Right atrium auricular region (tissue), 2 donors: ENCODE measurements at regions not wholly inside any gene's neighbourhood (a gene's known extent, or its start where the extent isn't known, plus 50 kb on each side); places are given as distances from the start of the nearest gene placed in this dataset.

Experiments used
- DNase-seq: peaks from one replicate; pipeline ENCODE4 v3.0.0-alpha.2; 2019; ENCODE audit warnings: low spot score
- H3K27ac ChIP-seq, 2 donors: fragments of 200-600 bp; sonication (generic); 1 replicate in 1 of 2; 2 replicates in 1 of 2; pipeline ENCODE4 v1.5.1; 2016 to 2019
- H3K27me3 ChIP-seq, 2 donors: fragments of 200-600 bp; sonication (generic); one replicate each; pipeline versions ENCODE4 v1.5.1 to v1.6.0; 2017 to 2019
- H3K36me3 ChIP-seq: fragments of 200-600 bp; sonication (generic); one replicate; pipeline ENCODE4 v1.5.1; 2016
- H3K4me1 ChIP-seq, 2 donors: fragments of 200-600 bp; sonication (generic); one replicate each; pipeline versions ENCODE4 v1.5.1 to v1.6.0; 2017 to 2019
- H3K4me3 ChIP-seq, 2 donors: fragments of 200-600 bp; sonication (generic); 1 replicate in 1 of 2; 2 replicates in 1 of 2; pipeline ENCODE4 v1.5.1; 2017 to 2019; ENCODE audit warnings: mild to moderate bottlenecking in 1 of 2, moderate library complexity in 1 of 2
- H3K9me3 ChIP-seq, 2 donors: fragments of 200-600 bp; sonication (generic); one replicate each; pipeline ENCODE4 v1.5.1; 2019
- CTCF ChIP-seq, 2 donors: fragments of 200-600 bp; sonication (generic); IDR thresholded peaks; one replicate each; pipeline ENCODE4 v1.5.1; 2019; ENCODE audit warnings: antibody characterized with exemption in 2 of 2

GRCh38 chr3:73175698-73176097, 114.2 kb downstream of the EBLN2 start:
- H3K4me3 ChIP-seq = no peak overlapping the region
- no peaks in the 10 kb centered on the region for H3K9me3 ChIP-seq
- no peaks in the 10 kb centered on the region for H3K4me1 ChIP-seq
- no peak overlapping the region for H3K27ac ChIP-seq
- no peaks in the 10 kb centered on the region for H3K27me3 ChIP-seq
- H3K36me3 ChIP-seq = no peaks in the 10 kb centered on the region
- TF ChIP-seq CTCF (IDR thresholded peaks at IDR 0.05) = no peak
- no peak for DNase-seq

GRCh38 chr3:73176941-73177340, 115.5 kb downstream of the EBLN2 start:
- Histone ChIP-seq H3K4me3 (no peak overlapping the region), H3K27me3 (no peaks in the 10 kb centered on the region), H3K9me3 (no peaks in the 10 kb centered on the region), H3K4me1 (no peaks in the 10 kb centered on the region), H3K36me3 (no peaks in the 10 kb centered on the region), H3K27ac (no peak overlapping the region)
- no peak for DNase-seq
- TF ChIP-seq CTCF (IDR thresholded peaks at IDR 0.05) = no peak

- no peak for TF ChIP-seq CTCF (IDR thresholded peaks at IDR 0.05)
- no peak for DNase-seq
These were observed 116.4 kb downstream of the EBLN2 start for GRCh38 chr3:73177827-73178226.

GRCh38 chr3:73179601-73180000, 118.1 kb downstream of the EBLN2 start:
- Histone ChIP-seq H3K27me3 (no peaks in the 10 kb centered on the region), H3K27ac (no peak overlapping the region), H3K4me1 (no peaks in the 10 kb centered on the region), H3K36me3 (no peaks in the 10 kb centered on the region), H3K4me3 (no peak overlapping the region), H3K9me3 (no peaks in the 10 kb centered on the region)
- TF ChIP-seq CTCF (IDR thresholded peaks at IDR 0.05) = no peak
- DNase-seq = no peak

More at GRCh38 chr3:73177827-73178226, 116.4 kb downstream of the EBLN2 start:
- H3K4me3 ChIP-seq = no peak overlapping the region
- H3K9me3 ChIP-seq = no peaks in the 10 kb centered on the region
- no peaks in the 10 kb centered on the region for H3K4me1 ChIP-seq
- no peaks in the 10 kb centered on the region for H3K36me3 ChIP-seq
- H3K27me3 ChIP-seq = no peaks in the 10 kb centered on the region
- H3K27ac ChIP-seq = no peak overlapping the region

- no peak for TF ChIP-seq CTCF (IDR thresholded peaks at IDR 0.05)
These were observed 125.3 kb downstream of the EBLN2 start for GRCh38 chr3:73186741-73187140.

GRCh38 chr3:73187328-73187727, 125.9 kb downstream of the EBLN2 start:
- no peaks in the 10 kb centered on the region for H3K36me3 ChIP-seq
- no peaks in the 10 kb centered on the region for H3K4me1 ChIP-seq
- no peak overlapping the region for H3K4me3 ChIP-seq
- H3K9me3 ChIP-seq = no peaks in the 10 kb centered on the region
- no peak for TF ChIP-seq CTCF (IDR thresholded peaks at IDR 0.05)
- H3K27ac ChIP-seq = no peak overlapping the region
- no peaks in the 10 kb centered on the region for H3K27me3 ChIP-seq
- no peak for DNase-seq

More at GRCh38 chr3:73186741-73187140, 125.3 kb downstream of the EBLN2 start:
- H3K27me3 ChIP-seq = no peaks in the 10 kb centered on the region
- H3K4me1 ChIP-seq = no peaks in the 10 kb centered on the region
- no peak overlapping the region for H3K4me3 ChIP-seq
- H3K36me3 ChIP-seq = no peaks in the 10 kb centered on the region
- no peak for DNase-seq
- H3K9me3 ChIP-seq = no peaks in the 10 kb centered on the region
- no peak overlapping the region for H3K27ac ChIP-seq
